ENCODE measurements at regions not wholly inside any gene's neighbourhood (a gene's known extent, or its start where the extent isn't known, plus 50 kb on each side); places are given as distances from the start of the nearest gene placed in this dataset.

DNA sequence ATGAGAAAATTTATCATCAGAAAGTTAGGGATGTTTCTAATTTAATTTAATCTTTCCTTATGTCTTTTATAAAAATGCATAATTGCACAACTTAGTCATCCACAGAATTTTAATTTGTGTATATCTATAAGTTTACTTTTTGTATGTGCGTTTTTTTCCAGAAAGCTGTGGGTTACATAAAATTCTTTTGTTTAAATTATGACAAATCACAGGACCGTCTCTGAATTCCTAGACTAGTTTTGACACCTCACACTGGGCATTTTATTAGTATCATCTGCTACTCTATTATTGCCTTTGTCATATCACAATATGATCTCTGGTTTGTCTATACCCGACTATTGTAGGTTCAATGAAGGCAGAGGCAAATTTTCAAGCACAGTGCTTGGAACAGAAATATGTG is 482.4 kb upstream of the SEMA3D start:
- DNase-seq, result no peak
- H3K27me3 ChIP-seq (ENCODE audit: control insufficient read depth, insufficient read depth, low read length), result no peaks in the 10 kb centered on the region
- H3K36me3 ChIP-seq (ENCODE audit: control insufficient read depth, insufficient read depth, low read length), result no peaks in the 10 kb centered on the region
- H3K27ac ChIP-seq (ENCODE audit: low read length), result no peak overlapping the region
- no peaks in the 10 kb centered on the region for H3K4me1 ChIP-seq (ENCODE audit: control insufficient read depth, insufficient read depth, low read length)
- H3K4me3 ChIP-seq (ENCODE audit: low read length), result no peak overlapping the region
- WGBS (ENCODE audit: insufficient coverage), result no CpG with 5 or more reads among the region's 3 CpGs
- no peaks in the 10 kb centered on the region for H3K9me3 ChIP-seq (replicated peaks; ENCODE audit: control insufficient read depth, low read depth, low read length)

DNA sequence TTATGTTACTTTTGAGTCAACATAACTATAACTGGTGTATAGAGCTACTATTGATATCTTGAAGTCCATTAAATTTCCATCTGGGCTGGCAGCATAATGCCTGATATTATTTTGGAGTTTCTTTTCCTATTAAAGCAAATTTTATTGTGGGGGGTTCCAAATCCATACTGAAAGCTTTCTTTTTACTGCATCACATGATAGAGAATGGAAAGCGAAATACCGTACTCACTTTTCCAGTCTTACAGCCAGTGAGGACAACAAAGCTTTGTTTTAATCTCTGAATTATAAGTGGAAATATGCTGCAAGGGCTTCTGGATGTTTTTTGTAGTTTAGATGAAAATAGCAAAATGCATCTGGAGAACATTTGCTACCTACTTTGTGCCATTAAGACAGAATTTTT is 477.5 kb upstream of the SEMA3D start:
- no peak for DNase-seq
- no peaks in the 10 kb centered on the region for H3K9me3 ChIP-seq (replicated peaks; ENCODE audit: control insufficient read depth, low read depth, low read length)
- no peaks in the 10 kb centered on the region for H3K27me3 ChIP-seq (ENCODE audit: control insufficient read depth, insufficient read depth, low read length)
- no peaks in the 10 kb centered on the region for H3K4me1 ChIP-seq (ENCODE audit: control insufficient read depth, insufficient read depth, low read length)
- H3K4me3 ChIP-seq (ENCODE audit: low read length), result no peak overlapping the region
- H3K27ac ChIP-seq (ENCODE audit: low read length), result no peak overlapping the region
- no peaks in the 10 kb centered on the region for H3K36me3 ChIP-seq (ENCODE audit: control insufficient read depth, insufficient read depth, low read length)
- no CpG with 5 or more reads among the region's 2 CpGs for WGBS (ENCODE audit: insufficient coverage)

DNA sequence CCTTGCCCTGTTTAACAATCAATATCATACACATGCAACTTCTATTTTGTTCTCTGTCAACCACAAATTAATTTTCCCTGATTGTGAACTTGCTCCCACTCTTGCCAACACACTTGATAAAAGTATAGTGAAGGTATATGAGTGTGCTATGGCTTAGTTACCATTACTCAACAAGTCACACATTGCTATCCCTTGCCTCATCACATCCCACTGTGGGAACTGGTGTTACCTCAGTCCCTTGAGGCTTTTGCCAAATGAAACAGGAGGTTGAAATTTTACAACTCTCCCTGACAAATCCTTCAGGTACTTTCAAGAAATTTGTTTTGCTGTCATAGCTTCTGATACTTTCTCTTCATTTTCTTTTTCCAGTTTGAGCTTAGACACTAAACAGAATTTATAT is 472.5 kb upstream of the SEMA3D start:
- Histone ChIP-seq H3K27ac (ENCODE audit: low read length) (no peak overlapping the region), H3K4me1 (ENCODE audit: control insufficient read depth, insufficient read depth, low read length) (no peaks in the 10 kb centered on the region), H3K36me3 (ENCODE audit: control insufficient read depth, insufficient read depth, low read length) (no peaks in the 10 kb centered on the region), H3K9me3 (replicated peaks; ENCODE audit: control insufficient read depth, low read depth, low read length) (no peaks in the 10 kb centered on the region), H3K27me3 (ENCODE audit: control insufficient read depth, insufficient read depth, low read length) (no peaks in the 10 kb centered on the region), H3K4me3 (ENCODE audit: low read length) (no peak overlapping the region)
- DNase-seq, result no peak

DNA sequence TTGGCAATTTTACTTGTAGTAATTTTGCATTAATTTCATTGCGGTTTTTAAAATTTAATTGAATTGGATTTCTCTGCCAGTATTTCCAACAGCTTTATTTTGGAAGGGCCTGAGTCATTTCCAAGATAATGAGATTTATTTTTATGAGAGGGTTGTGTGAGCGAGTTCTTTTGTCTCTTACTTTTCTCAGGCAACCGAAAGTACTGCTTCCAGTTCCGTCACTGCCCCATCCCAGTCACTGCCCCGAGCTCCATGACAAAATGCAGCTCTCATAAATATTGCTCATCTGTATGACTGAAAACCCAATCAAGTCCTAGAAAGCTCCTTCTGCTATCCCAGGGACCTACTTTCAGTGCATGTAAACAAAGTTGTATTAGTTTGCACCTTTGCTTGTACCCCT is 468.4 kb upstream of the SEMA3D start:
- WGBS (ENCODE audit: insufficient coverage), result no CpG with 5 or more reads among the region's 5 CpGs
- Histone ChIP-seq H3K4me1 (ENCODE audit: control insufficient read depth, insufficient read depth, low read length) (no peaks in the 10 kb centered on the region), H3K27ac (ENCODE audit: low read length) (no peak overlapping the region), H3K27me3 (ENCODE audit: control insufficient read depth, insufficient read depth, low read length) (no peaks in the 10 kb centered on the region), H3K36me3 (ENCODE audit: control insufficient read depth, insufficient read depth, low read length) (no peaks in the 10 kb centered on the region), H3K4me3 (ENCODE audit: low read length) (no peak overlapping the region), H3K9me3 (replicated peaks; ENCODE audit: control insufficient read depth, low read depth, low read length) (no peaks in the 10 kb centered on the region)
- DNase-seq, result no peak

DNA sequence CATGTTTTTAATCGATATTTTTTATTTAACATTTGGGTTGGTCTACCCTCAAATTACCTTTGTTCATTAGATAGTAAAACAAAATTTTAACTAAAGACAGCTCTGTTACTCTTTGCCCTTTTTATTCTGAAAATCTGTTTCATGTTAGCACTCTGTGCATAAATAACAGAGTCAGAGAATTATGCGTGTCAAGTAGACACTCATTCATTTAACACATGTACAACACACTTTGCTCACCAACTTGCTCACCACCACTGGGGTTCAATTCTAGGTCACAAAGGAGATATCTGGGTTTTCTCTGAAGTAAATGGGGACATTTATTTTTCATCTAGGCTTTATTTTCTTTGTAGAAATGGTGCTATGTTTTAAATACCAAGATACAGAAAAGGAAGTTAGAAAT is 457.4 kb upstream of the SEMA3D start:
- no peaks in the 10 kb centered on the region for H3K36me3 ChIP-seq (ENCODE audit: control insufficient read depth, insufficient read depth, low read length)
- DNase-seq, result no peak
- no CpG with 5 or more reads among the region's 2 CpGs for WGBS (ENCODE audit: insufficient coverage)
- H3K4me3 ChIP-seq (ENCODE audit: low read length), result no peak overlapping the region
- H3K4me1 ChIP-seq (ENCODE audit: control insufficient read depth, insufficient read depth, low read length), result no peaks in the 10 kb centered on the region
- H3K27me3 ChIP-seq (ENCODE audit: control insufficient read depth, insufficient read depth, low read length), result no peaks in the 10 kb centered on the region
- H3K9me3 ChIP-seq (replicated peaks; ENCODE audit: control insufficient read depth, low read depth, low read length), result no peaks in the 10 kb centered on the region
- H3K27ac ChIP-seq (ENCODE audit: low read length), result no peak overlapping the region

DNA sequence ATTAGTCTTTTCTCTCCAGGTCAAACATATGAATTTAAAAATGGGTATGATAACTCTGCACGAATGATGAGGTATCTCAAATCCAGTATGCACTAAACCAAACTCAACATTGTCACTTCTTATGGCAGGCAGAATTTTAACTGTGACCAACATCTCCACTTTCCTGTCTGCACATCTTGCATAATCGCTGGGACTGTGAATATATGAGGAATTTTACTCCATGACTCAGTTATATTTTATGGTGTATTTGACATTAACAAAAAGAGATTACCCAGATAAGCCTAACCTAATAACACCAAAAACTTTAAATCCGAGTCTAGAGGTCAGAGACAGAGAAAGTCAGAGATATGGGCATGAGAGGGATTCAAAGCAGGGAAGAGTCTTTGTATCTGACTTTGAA is 454.5 kb upstream of the SEMA3D start:
- H3K27ac ChIP-seq (ENCODE audit: low read length), result no peak overlapping the region
- no peaks in the 10 kb centered on the region for H3K27me3 ChIP-seq (ENCODE audit: control insufficient read depth, insufficient read depth, low read length)
- DNase-seq, result no peak
- no peak overlapping the region for H3K4me3 ChIP-seq (ENCODE audit: low read length)
- no peaks in the 10 kb centered on the region for H3K4me1 ChIP-seq (ENCODE audit: control insufficient read depth, insufficient read depth, low read length)
- no peaks in the 10 kb centered on the region for H3K9me3 ChIP-seq (replicated peaks; ENCODE audit: control insufficient read depth, low read depth, low read length)
- no CpG with 5 or more reads among the region's 3 CpGs for WGBS (ENCODE audit: insufficient coverage)
- H3K36me3 ChIP-seq (ENCODE audit: control insufficient read depth, insufficient read depth, low read length), result no peaks in the 10 kb centered on the region

DNA sequence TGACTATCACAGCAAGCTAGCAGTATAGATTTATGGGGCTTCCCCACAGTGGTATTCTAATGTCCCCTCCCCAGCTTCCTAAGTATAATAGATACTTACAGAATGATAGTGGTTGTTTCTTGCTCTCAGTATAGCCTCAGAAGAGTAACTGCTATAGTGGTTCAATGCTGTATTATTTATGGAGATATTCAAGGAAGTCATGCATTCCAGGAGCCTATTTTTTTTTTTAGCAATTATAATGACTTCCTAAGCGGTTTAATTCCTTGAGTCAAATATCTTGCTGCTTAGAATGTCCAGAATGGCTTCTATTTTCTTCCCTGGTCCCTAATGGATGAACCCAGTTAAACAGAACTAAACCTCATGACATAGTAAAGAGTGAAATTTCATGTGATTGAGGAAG is 451.5 kb upstream of the SEMA3D start:
- DNase-seq, result no peak
- no CpG with 5 or more reads among the region's 1 CpG for WGBS (ENCODE audit: insufficient coverage)
- H3K27me3 ChIP-seq (ENCODE audit: control insufficient read depth, insufficient read depth, low read length), result no peaks in the 10 kb centered on the region
- no peaks in the 10 kb centered on the region for H3K4me1 ChIP-seq (ENCODE audit: control insufficient read depth, insufficient read depth, low read length)
- no peak overlapping the region for H3K4me3 ChIP-seq (ENCODE audit: low read length)
- H3K9me3 ChIP-seq (replicated peaks; ENCODE audit: control insufficient read depth, low read depth, low read length), result no peaks in the 10 kb centered on the region
- H3K36me3 ChIP-seq (ENCODE audit: control insufficient read depth, insufficient read depth, low read length), result no peaks in the 10 kb centered on the region
- H3K27ac ChIP-seq (ENCODE audit: low read length), result no peak overlapping the region

DNA sequence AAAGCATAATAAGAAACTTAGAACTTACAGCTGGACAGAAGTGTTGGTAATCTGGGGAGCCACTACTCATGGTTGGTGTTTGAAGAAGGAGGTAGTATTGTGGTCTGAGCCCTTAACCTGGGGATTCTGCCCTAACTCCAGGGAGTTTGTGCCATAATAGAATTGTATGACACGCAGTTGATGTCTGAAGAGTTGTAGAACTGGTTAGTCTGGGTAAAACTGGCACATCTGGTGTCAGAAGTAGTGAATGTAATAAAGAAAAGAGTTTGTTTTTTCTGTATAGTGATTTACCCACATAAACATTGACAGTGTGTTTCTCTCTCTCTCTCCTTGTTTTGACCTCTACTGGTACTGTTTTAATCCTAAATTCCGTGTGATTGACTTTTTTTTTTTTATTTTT is 448.1 kb upstream of the SEMA3D start:
- Histone ChIP-seq H3K27me3 (ENCODE audit: control insufficient read depth, insufficient read depth, low read length) (no peaks in the 10 kb centered on the region), H3K27ac (ENCODE audit: low read length) (no peak overlapping the region), H3K4me3 (ENCODE audit: low read length) (no peak overlapping the region), H3K36me3 (ENCODE audit: control insufficient read depth, insufficient read depth, low read length) (no peaks in the 10 kb centered on the region), H3K9me3 (replicated peaks; ENCODE audit: control insufficient read depth, low read depth, low read length) (no peaks in the 10 kb centered on the region), H3K4me1 (ENCODE audit: control insufficient read depth, insufficient read depth, low read length) (no peaks in the 10 kb centered on the region)
- no peak for DNase-seq
- no CpG with 5 or more reads among the region's 2 CpGs for WGBS (ENCODE audit: insufficient coverage)

DNA sequence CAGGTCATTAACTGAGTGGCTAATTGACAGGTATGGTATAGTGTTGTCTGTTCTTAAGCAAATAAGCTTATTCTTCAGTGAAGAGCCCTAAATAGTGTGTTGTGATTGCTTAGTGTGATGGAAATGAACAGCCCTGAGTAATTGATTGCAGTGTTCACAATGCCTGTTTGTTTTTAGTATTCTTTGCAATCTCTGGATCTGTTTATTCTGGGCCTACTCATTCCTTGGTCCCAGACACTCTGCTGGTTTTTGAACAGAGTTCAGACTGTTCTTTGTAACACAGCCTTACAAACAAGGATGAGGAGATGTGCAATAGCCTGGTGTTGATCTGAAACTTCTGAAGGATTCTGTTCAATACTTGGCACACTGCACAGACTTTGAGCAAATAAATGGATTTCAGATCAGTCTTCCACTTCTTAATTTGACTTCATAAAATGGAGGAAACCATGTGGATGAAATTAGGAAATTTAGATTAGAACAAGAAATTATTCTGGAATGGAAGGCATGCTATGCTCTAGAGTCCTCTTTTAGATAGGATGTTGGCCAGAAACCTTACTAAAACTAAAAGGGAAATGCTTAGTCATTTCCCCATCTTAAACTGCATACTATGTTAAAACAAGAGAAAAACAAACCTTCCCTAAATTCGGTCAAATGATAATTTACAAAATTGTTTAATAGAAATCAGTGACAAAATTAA is 444.2 kb upstream of the SEMA3D start:
- no CpG with 5 or more reads among the region's 1 CpG for WGBS (ENCODE audit: insufficient coverage)
- H3K4me1 ChIP-seq (ENCODE audit: control insufficient read depth, insufficient read depth, low read length), result no peaks in the 10 kb centered on the region
- no peak overlapping the region for H3K27ac ChIP-seq (ENCODE audit: low read length)
- no peaks in the 10 kb centered on the region for H3K36me3 ChIP-seq (ENCODE audit: control insufficient read depth, insufficient read depth, low read length)
- H3K9me3 ChIP-seq (replicated peaks; ENCODE audit: control insufficient read depth, low read depth, low read length), result no peaks in the 10 kb centered on the region
- H3K27me3 ChIP-seq (ENCODE audit: control insufficient read depth, insufficient read depth, low read length), result no peaks in the 10 kb centered on the region
- DNase-seq, result peak; percentile 30
- H3K4me3 ChIP-seq (ENCODE audit: low read length), result no peak overlapping the region

DNA sequence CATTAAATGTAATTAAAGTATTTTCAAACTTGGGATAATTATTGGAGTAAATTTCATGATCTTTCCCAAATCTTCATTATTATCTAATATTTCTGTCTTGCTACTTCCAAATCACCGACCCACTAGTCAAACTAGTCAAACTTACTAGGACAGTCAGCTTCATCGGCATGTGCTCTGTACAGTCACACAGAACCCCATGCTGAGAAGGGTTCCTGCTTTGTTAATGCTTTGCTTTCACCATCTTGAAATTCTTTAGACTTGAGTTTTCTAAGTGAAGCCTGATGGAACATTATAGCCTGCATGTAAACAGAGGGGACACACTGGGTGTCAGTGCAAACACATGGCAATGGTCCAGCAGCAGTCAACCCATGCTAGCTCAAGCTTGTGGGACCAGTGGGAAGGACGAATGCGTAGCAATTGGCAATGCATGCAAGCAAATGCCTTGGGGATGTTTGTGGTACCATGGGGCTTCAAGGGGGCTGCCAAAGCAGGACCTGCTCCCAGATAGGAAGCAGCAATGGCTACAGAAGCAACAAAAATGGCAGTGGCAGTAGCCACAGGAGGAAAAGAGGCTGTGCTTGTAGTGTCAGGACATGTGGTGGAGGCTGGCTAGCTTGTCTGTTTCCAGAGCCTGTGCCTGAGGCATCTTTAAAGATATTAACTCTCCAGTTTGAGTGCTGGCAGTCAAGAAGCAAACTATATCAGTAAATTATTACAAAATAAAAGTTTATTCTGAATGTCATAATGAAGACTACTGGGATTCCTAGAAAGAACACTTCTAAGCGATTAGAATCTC is 441.1 kb upstream of the SEMA3D start:
- Histone ChIP-seq H3K4me3 (ENCODE audit: low read length) (no peak overlapping the region), H3K4me1 (ENCODE audit: control insufficient read depth, insufficient read depth, low read length) (no peaks in the 10 kb centered on the region), H3K27me3 (ENCODE audit: control insufficient read depth, insufficient read depth, low read length) (no peaks in the 10 kb centered on the region), H3K9me3 (replicated peaks; ENCODE audit: control insufficient read depth, low read depth, low read length) (no peaks in the 10 kb centered on the region), H3K27ac (ENCODE audit: low read length) (no peak overlapping the region), H3K36me3 (ENCODE audit: control insufficient read depth, insufficient read depth, low read length) (no peaks in the 10 kb centered on the region)
- no peak for DNase-seq
- WGBS (ENCODE audit: insufficient coverage), result 92% methylated on average over 4 of the region's 5 CpGs

Data from muscle of leg (tissue), 3 donors.